ENCODE measurements at regions not wholly inside any gene's neighbourhood (a gene's known extent, or its start where the extent isn't known, plus 50 kb on each side); places are given as distances from the start of the nearest gene placed in this dataset.

DNA sequence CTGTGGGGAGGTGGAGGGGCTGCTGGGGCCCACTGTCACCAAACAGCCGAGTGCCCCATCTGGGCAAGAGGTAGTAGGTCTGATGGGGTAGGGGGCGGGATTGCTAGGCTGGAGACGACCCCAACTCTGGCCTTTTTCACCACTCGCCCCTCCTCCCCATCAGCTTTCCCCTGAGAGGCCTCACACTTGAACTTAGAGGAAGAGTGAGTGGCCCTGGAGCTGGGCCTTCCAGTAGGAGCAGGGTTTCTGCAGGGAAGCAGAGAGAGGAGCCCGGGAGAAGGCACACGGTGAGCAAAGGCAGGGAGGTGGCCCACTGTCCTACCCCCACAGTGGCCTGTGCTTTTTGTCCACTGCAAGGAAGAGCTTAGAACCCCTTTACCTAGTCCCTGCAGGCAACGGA, 111.9 kb upstream of the WNT4 start:
- Histone ChIP-seq H3K36me3 (no peaks in the 10 kb centered on the region), H3K9me3 (no peaks in the 10 kb centered on the region), H3K27ac (no peak overlapping the region), H3K27me3 (no peaks in the 10 kb centered on the region), H3K4me1 (no peaks in the 10 kb centered on the region), H3K4me3 (no peak overlapping the region)
- TF ChIP-seq, protein P1, sequence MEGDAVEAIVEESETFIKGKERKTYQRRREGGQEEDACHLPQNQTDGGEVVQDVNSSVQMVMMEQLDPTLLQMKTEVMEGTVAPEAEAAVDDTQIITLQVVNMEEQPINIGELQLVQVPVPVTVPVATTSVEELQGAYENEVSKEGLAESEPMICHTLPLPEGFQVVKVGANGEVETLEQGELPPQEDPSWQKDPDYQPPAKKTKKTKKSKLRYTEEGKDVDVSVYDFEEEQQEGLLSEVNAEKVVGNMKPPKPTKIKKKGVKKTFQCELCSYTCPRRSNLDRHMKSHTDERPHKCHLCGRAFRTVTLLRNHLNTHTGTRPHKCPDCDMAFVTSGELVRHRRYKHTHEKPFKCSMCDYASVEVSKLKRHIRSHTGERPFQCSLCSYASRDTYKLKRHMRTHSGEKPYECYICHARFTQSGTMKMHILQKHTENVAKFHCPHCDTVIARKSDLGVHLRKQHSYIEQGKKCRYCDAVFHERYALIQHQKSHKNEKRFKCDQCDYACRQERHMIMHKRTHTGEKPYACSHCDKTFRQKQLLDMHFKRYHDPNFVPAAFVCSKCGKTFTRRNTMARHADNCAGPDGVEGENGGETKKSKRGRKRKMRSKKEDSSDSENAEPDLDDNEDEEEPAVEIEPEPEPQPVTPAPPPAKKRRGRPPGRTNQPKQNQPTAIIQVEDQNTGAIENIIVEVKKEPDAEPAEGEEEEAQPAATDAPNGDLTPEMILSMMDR (IDR thresholded peaks at IDR 0.05), result no peak
- no peak for DNase-seq (ENCODE audit: low spot score)

GRCh38 chr1:22255341-22256212, 112.7 kb upstream of the WNT4 start:
- Histone ChIP-seq H3K36me3 (no peaks in the 10 kb centered on the region), H3K27ac (no peak overlapping the region), H3K4me3 (no peak overlapping the region), H3K9me3 (no peaks in the 10 kb centered on the region), H3K27me3 (no peaks in the 10 kb centered on the region), H3K4me1 (no peaks in the 10 kb centered on the region)
- DNase-seq (ENCODE audit: low spot score), result no peak
- TF ChIP-seq, protein P1 (IDR thresholded peaks at IDR 0.05), result no peak

- Histone ChIP-seq H3K4me3 (no peak overlapping the region), H3K27ac (no peak overlapping the region), H3K4me1 (no peaks in the 10 kb centered on the region), H3K36me3 (no peaks in the 10 kb centered on the region), H3K9me3 (no peaks in the 10 kb centered on the region), H3K27me3 (no peaks in the 10 kb centered on the region)
- TF ChIP-seq, protein P1 (IDR thresholded peaks at IDR 0.05), result no peak
- DNase-seq (ENCODE audit: low spot score), result no peak
Observed at GRCh38 chr1:22256213-22256512, 113.3 kb upstream of the WNT4 start.

DNA sequence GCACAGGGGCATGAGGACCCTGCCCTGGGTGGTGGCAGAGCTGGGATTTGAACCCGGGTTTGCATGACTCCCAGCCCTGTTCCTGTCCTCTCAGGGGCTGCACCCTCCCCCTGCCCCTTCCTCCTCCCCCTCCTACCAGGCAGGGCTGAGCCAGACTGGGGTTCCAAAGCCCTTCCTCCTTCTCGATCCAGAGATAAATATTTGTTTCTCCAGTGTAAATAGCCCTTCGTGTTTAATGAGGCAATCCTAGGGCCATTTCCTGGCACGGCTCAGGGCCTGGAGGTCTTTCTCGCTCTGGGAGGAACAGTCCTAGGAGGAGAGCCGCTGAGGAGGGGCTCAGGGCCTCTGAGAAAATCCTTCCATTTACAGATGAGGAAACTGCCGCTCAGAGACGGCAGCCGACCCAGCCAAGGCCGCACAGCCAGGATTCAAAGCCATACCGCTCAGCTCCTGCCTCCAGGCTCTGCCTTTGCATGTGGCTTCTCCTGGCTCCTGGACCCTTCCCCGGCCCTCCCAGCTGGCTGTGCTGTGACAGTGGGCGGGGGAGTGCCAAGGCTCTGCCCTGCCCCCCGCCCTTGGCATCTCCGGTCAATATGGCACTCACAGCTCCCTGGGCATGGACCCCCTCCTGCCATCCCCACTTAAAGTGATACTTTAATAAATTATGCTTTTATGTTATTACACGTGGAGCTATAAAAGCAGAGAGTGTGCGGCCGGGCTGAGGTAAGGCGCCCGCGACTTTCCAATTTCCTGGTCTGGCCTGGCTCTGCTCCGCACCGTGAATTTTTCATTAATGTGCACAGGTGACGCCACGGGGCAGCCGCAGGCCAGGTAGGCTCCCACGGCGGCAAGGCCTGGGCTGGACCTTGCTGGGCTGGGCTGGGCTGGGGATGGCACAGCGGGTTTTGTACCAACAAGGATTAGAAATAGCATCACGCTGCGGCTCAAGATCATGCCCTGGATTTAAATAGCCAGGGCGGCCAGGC, 114.7 kb upstream of the WNT4 start:
- Histone ChIP-seq H3K9me3 (no peaks in the 10 kb centered on the region), H3K27ac (no peak overlapping the region), H3K4me3 (no peak overlapping the region), H3K27me3 (no peaks in the 10 kb centered on the region), H3K36me3 (no peaks in the 10 kb centered on the region), H3K4me1 (no peaks in the 10 kb centered on the region)
- TF ChIP-seq, protein P1 (IDR thresholded peaks at IDR 0.05), result no peak
- DNase-seq (ENCODE audit: low spot score), result no peak

DNA sequence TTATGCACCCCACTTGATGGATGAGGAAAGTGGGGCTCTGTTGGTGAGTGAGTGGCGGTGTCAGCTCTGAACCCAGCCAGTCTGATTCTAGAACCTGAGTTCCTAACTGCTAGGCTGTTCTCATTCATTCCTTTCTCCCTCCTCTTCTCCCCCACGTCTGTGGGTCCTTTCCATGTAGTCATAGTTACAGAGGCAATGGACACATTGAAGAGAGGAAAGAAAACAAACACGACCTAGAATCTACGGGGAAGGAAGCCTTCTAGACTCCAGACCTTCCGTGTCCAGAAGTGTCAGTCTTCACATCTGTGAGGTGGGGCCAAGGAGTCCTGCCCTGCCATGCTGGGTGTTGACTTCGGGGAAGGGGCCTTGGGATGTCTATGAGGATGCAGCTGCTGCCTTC, 115.8 kb upstream of the WNT4 start:
- no peak for DNase-seq (ENCODE audit: low spot score)
- Histone ChIP-seq H3K27ac (no peak overlapping the region), H3K4me1 (no peaks in the 10 kb centered on the region), H3K9me3 (no peaks in the 10 kb centered on the region), H3K4me3 (no peak overlapping the region), H3K27me3 (no peaks in the 10 kb centered on the region), H3K36me3 (no peaks in the 10 kb centered on the region)
- TF ChIP-seq, protein P1 (IDR thresholded peaks at IDR 0.05), result no peak
